ENCODE measurements at regions not wholly inside any gene's neighbourhood (a gene's known extent, or its start where the extent isn't known, plus 50 kb on each side); places are given as distances from the start of the nearest gene placed in this dataset.

DNA sequence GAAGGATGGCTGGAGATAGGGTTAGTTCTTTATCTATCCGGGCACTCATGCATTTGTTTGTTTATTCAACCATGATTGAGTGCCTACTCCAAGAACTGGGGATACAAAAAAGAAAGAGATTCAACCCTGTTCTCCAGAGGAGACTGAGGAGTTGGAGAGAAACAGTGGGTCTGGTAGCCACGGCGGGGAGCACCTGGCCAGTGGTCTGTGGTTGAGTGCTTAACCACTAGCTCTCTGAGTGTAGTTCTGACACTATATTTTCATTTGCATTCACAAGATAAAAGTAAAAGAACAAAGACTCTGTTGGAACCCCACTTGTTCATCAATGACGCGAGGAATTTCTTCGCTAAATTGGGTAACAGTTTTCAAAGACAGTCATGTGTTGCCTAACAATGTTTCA, 295.5 kb upstream of the MSX2 start:
- Histone ChIP-seq H3K27me3 (no peaks in the 10 kb centered on the region), H3K4me1 (peaks cover 12% of the 10 kb centered on the region), H3K4me3 (no peak overlapping the region), H3K9me3 (no peaks in the 10 kb centered on the region), H3K27ac (no peak overlapping the region), H3K36me3 (no peaks in the 10 kb centered on the region)
- no peak for TF ChIP-seq POLR2A (IDR thresholded peaks at IDR 0.05)
- DNase-seq (ENCODE audit: extremely low spot score in 2 of 2) = no peak
- intact Hi-C loops (cut with DNase I) = loop anchor here (10.0 kb wide), 1 partner anchor 506 kb away; no protein-coding TSS in a partner anchor

- intact Hi-C loops (cut with DNase I) = no loop called here
- peaks cover 3% of the 10 kb centered on the region for H3K4me1 ChIP-seq
- no peaks in the 10 kb centered on the region for H3K36me3 ChIP-seq
- H3K27me3 ChIP-seq = no peaks in the 10 kb centered on the region
- H3K9me3 ChIP-seq = no peaks in the 10 kb centered on the region
- no peak for TF ChIP-seq POLR2AphosphoS5 (IDR thresholded peaks at IDR 0.05; ENCODE audit: insufficient read depth in 1 of 2, low read depth in 1 of 2)
- no peak for TF ChIP-seq CTCF (IDR thresholded peaks at IDR 0.05)
- TF ChIP-seq POLR2A (IDR thresholded peaks at IDR 0.05) = no peak
- no peak overlapping the region for H3K27ac ChIP-seq
- no peak overlapping the region for H3K4me3 ChIP-seq
- DNase-seq (ENCODE audit: extremely low spot score in 2 of 2) = peak in 1 of 2 donors; percentile 67
Measured at GRCh38 chr5:174430940-174431339, 293.4 kb upstream of the MSX2 start.

- H3K27me3 ChIP-seq = no peaks in the 10 kb centered on the region
- no peaks in the 10 kb centered on the region for H3K36me3 ChIP-seq
- H3K4me1 ChIP-seq = no peaks in the 10 kb centered on the region
- no peak overlapping the region for H3K4me3 ChIP-seq
- H3K9me3 ChIP-seq = no peaks in the 10 kb centered on the region
- DNase-seq (ENCODE audit: extremely low spot score in 2 of 2) = no peak
- no peak overlapping the region for H3K27ac ChIP-seq
- intact Hi-C loops (cut with DNase I) = no loop called here
- no peak for TF ChIP-seq POLR2A (IDR thresholded peaks at IDR 0.05)
- no peak for TF ChIP-seq POLR2AphosphoS5 (IDR thresholded peaks at IDR 0.05; ENCODE audit: insufficient read depth in 1 of 2, low read depth in 1 of 2)
- TF ChIP-seq CTCF (IDR thresholded peaks at IDR 0.05) = no peak
Measured at GRCh38 chr5:174431504-174431903, 292.9 kb upstream of the MSX2 start.

GRCh38 chr5:174433098-174433497, 291.3 kb upstream of the MSX2 start:
- no peak overlapping the region for H3K27ac ChIP-seq
- DNase-seq (ENCODE audit: extremely low spot score in 2 of 2) = peak in 1 of 2 donors; percentile 42
- no peaks in the 10 kb centered on the region for H3K36me3 ChIP-seq
- H3K9me3 ChIP-seq = no peaks in the 10 kb centered on the region
- intact Hi-C loops (cut with DNase I) = no loop called here
- no peak for TF ChIP-seq CTCF (IDR thresholded peaks at IDR 0.05)
- no peak for TF ChIP-seq POLR2A (IDR thresholded peaks at IDR 0.05)
- TF ChIP-seq POLR2AphosphoS5 (IDR thresholded peaks at IDR 0.05; ENCODE audit: insufficient read depth in 1 of 2, low read depth in 1 of 2) = no peak
- H3K4me1 ChIP-seq = no peaks in the 10 kb centered on the region
- no peak overlapping the region for H3K4me3 ChIP-seq
- no peaks in the 10 kb centered on the region for H3K27me3 ChIP-seq

GRCh38 chr5:174436750-174437149, 287.6 kb upstream of the MSX2 start:
- Histone ChIP-seq H3K9me3 (no peaks in the 10 kb centered on the region), H3K27me3 (no peaks in the 10 kb centered on the region), H3K27ac (no peak overlapping the region), H3K36me3 (no peaks in the 10 kb centered on the region), H3K4me3 (no peak overlapping the region), H3K4me1 (no peaks in the 10 kb centered on the region)
- intact Hi-C loops (cut with DNase I) = no loop called here
- TF ChIP-seq POLR2AphosphoS5 (IDR thresholded peaks at IDR 0.05; ENCODE audit: insufficient read depth in 1 of 2, low read depth in 1 of 2) (no peak), POLR2A (IDR thresholded peaks at IDR 0.05) (no peak), CTCF (IDR thresholded peaks at IDR 0.05) (no peak)
- DNase-seq (ENCODE audit: extremely low spot score in 2 of 2) = no peak
